Hematopoietic multipotent progenitor cell (in vitro differentiated cells): ENCODE measurements at regions not wholly inside any gene's neighbourhood (a gene's known extent, or its start where the extent isn't known, plus 50 kb on each side); places are given as distances from the start of the nearest gene placed in this dataset.
"Not testable (repeated sequence)": the region's sequence is repeated elsewhere in the genome, so short reads cannot be mapped to it uniquely, and the experiment has no call there.

Experiments used
- DNase-seq, 3 donors: peaks; one replicate each; pipeline ENCODE4 v3.0.0-alpha.2; 2011 to 2015; ENCODE audit warnings: low read depth in 2 of 3, low spot score in 2 of 3

GRCh38 chr13:65342541-65343337 lies 1887.4 kb downstream of the PCDH9 start:
- peak in 2 of 3 donors; percentile 2 to 67 for DNase-seq

GRCh38 chr13:65339241-65339640 lies 1890.9 kb downstream of the PCDH9 start:
- peak in 1 of 3 donors; percentile 6 for DNase-seq

- no peak for DNase-seq
Observed at GRCh38 chr13:65336916-65337315, 1893.2 kb downstream of the PCDH9 start.

- peak in 2 of 3 donors; percentile 26 to 78 for DNase-seq
Observed at GRCh38 chr13:65336087-65336749, 1893.9 kb downstream of the PCDH9 start.

GRCh38 chr13:65330691-65331090 lies 1899.4 kb downstream of the PCDH9 start:
- DNase-seq, result no peak

GRCh38 chr13:65330287-65330686 lies 1899.8 kb downstream of the PCDH9 start:
- no peak for DNase-seq

GRCh38 chr13:65323192-65323591 lies 1906.9 kb downstream of the PCDH9 start:
- not testable (repeated sequence) for DNase-seq

- not testable (repeated sequence) for DNase-seq
Observed at GRCh38 chr13:65321423-65321822, 1908.7 kb downstream of the PCDH9 start.

- DNase-seq, result no peak
Observed at GRCh38 chr13:65314008-65314407, 1916.1 kb downstream of the PCDH9 start.

GRCh38 chr13:65310663-65311328 lies 1919.3 kb downstream of the PCDH9 start:
- DNase-seq, result no peak

- DNase-seq, result no peak
Observed at GRCh38 chr13:65309906-65310305, 1920.2 kb downstream of the PCDH9 start.

GRCh38 chr13:65308729-65309128 lies 1921.4 kb downstream of the PCDH9 start:
- not testable (repeated sequence) for DNase-seq

GRCh38 chr13:65307056-65307455 lies 1923.1 kb downstream of the PCDH9 start:
- DNase-seq, result no peak

- no peak for DNase-seq
Observed at GRCh38 chr13:65302691-65303090, 1927.4 kb downstream of the PCDH9 start.

- no peak for DNase-seq
Observed at GRCh38 chr13:65301506-65301905, 1928.6 kb downstream of the PCDH9 start.

- DNase-seq, result no peak
Observed at GRCh38 chr13:65300220-65300619, 1929.9 kb downstream of the PCDH9 start.

- no peak for DNase-seq
Observed at GRCh38 chr13:65293530-65294198, 1936.5 kb downstream of the PCDH9 start.

GRCh38 chr13:65292488-65292901 lies 1937.6 kb downstream of the PCDH9 start:
- DNase-seq, result no peak

GRCh38 chr13:65287405-65287804 lies 1942.7 kb downstream of the PCDH9 start:
- DNase-seq, result no peak

GRCh38 chr13:65275838-65276630 lies 1954.1 kb downstream of the PCDH9 start:
- no peak for DNase-seq
